Naive thymus-derived CD8-positive, alpha-beta T cell (primary cell): ENCODE measurements at regions not wholly inside any gene's neighbourhood (a gene's known extent, or its start where the extent isn't known, plus 50 kb on each side); places are given as distances from the start of the nearest gene placed in this dataset.
"Not testable (repeated sequence)": the region's sequence is repeated elsewhere in the genome, so short reads cannot be mapped to it uniquely, and the experiment has no call there.

Experiments used
- ATAC-seq, 2 donors: fragments of 150-1000 bp; cut with Tn5 transposase in 1 of 2; sonication (Bioruptor Pico), chemical (Tn5 transposase) in 1 of 2; 1 replicate in 1 of 2; 2 replicates in 1 of 2; pipeline ENCODE4 v1.10.0; 2021; ENCODE audit warnings: mild to moderate bottlenecking in 2 of 2, moderate library complexity in 2 of 2
- POLR2A ChIA-PET: fragments of 350-600 bp; sonication (Branson Sonifier 250); formaldehyde crosslinking; loops from one replicate; lab custom pipeline; 2021; ENCODE audit warnings: antibody characterized with exemption; lab: Charles Lee
- DNase-seq, 10 donors: peaks; one replicate each; pipeline versions ENCODE4 v3.0.0 to v3.0.0-alpha.2; 2020 to 2022
- H3K27ac Mint-ChIP-seq, 10 donors: one replicate each; pipeline ENCODE4 v1.8.0; 2020 to 2022; ENCODE audit warnings: mild to moderate bottlenecking in 10 of 10, mixed read lengths in 10 of 10, moderate library complexity in 4 of 10, inconsistent platforms in 1 of 10
- H3K27me3 Mint-ChIP-seq, 5 donors: one replicate each; pipeline ENCODE4 v1.8.0; 2021 to 2022; ENCODE audit warnings: mixed read lengths in 5 of 5
- H3K36me3 Mint-ChIP-seq, 3 donors: one replicate each; pipeline ENCODE4 v1.8.0; 2020 to 2022; ENCODE audit warnings: mixed read lengths in 3 of 3, mild to moderate bottlenecking in 2 of 3, inconsistent platforms in 1 of 3
- H3K4me1 Mint-ChIP-seq, 4 donors: one replicate each; pipeline ENCODE4 v1.8.0; 2021 to 2022; ENCODE audit warnings: mixed read lengths in 4 of 4
- H3K4me3 Mint-ChIP-seq, 10 donors: one replicate each; pipeline ENCODE4 v1.8.0; 2020 to 2022; ENCODE audit warnings: mild to moderate bottlenecking in 10 of 10, mixed read lengths in 10 of 10, moderate library complexity in 6 of 10, inconsistent platforms in 1 of 10
- H3K9me3 Mint-ChIP-seq, 9 donors: one replicate each; pipeline ENCODE4 v1.8.0; 2020 to 2022; ENCODE audit warnings: mixed read lengths in 9 of 9, mild to moderate bottlenecking in 3 of 9, inconsistent platforms in 1 of 9, moderate library complexity in 1 of 9

GRCh38 chr12:131357185-131357747, 353.6 kb upstream of the SFSWAP start:
- H3K27me3 Mint-ChIP-seq: peaks cover 5 to 51% (median 23%) of the 10 kb centered on the region in 5 donors
- DNase-seq: no peak
- H3K4me3 Mint-ChIP-seq: no peak overlapping the region
- H3K4me1 Mint-ChIP-seq: no peaks in the 10 kb centered on the region
- no peak overlapping the region for H3K27ac Mint-ChIP-seq
- no peaks in the 10 kb centered on the region for H3K36me3 Mint-ChIP-seq
- peaks cover 0 to 1% (median 0%) of the 10 kb centered on the region in 9 donors for H3K9me3 Mint-ChIP-seq
- ATAC-seq: no peak
- POLR2A ChIA-PET: no interaction called here

GRCh38 chr12:131357920-131358319, 353.0 kb upstream of the SFSWAP start:
- ATAC-seq (no peak), DNase-seq (no peak)
- peaks cover 2 to 46% (median 21%) of the 10 kb centered on the region in 5 donors for H3K27me3 Mint-ChIP-seq
- no peaks in the 10 kb centered on the region for H3K4me1 Mint-ChIP-seq
- H3K36me3 Mint-ChIP-seq: no peaks in the 10 kb centered on the region
- no peak overlapping the region for H3K27ac Mint-ChIP-seq
- peaks cover 0 to 1% (median 0%) of the 10 kb centered on the region in 9 donors for H3K9me3 Mint-ChIP-seq
- POLR2A ChIA-PET: no interaction called here
- no peak overlapping the region for H3K4me3 Mint-ChIP-seq

DNA sequence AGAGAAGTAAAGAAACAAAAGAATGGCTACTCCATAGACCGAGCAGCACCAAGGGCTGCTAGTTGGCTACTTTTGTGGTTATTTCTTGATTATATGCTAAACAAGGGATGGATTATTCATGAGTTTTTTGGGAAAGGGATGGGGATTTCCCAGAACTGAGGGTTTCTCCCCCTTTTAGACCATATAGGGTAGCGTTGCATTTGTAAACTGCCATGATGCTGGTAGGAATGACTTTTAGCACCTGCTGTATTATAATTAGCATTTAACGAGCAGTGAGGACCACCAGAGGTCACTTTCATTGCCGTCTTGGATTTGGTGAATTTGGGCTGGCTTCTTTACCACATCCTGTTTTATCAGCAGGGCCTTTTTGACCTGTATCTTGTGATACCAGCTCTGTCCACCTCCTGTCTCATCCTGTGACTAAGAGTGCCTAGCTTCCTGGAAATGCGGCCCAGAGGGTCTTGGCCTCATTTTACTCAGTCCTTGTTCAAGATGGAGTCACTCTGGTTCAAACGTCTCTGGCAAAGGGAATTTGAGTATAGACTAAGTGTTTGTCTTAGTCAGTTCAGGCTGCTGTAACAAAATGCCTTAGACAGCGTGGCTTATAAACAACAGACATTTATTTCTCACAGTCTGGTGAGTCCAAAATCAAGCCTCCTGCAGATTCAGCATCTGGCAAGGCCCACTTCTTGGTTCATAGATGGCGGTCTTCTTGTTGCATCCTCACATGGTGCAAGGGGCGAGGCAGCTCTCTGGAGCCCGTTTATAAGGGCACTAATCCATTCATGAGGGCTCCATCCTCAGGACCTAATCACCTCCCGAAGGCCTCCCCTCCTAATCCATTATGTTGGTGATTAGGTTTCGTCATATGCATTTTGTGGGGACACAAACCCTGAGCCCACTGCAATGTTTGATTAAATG, 348.3 kb upstream of the SFSWAP start:
- no peak for DNase-seq
- no peaks in the 10 kb centered on the region for H3K4me1 Mint-ChIP-seq
- ATAC-seq: no peak
- no peak overlapping the region for H3K4me3 Mint-ChIP-seq
- no peak overlapping the region for H3K27ac Mint-ChIP-seq
- H3K9me3 Mint-ChIP-seq: peaks cover 0 to 1% (median 0%) of the 10 kb centered on the region in 9 donors
- H3K36me3 Mint-ChIP-seq: no peaks in the 10 kb centered on the region
- H3K27me3 Mint-ChIP-seq: peaks cover 1 to 12% (median 6%) of the 10 kb centered on the region in 5 donors
- POLR2A ChIA-PET: no interaction called here

GRCh38 chr12:131363393-131363792, 347.5 kb upstream of the SFSWAP start:
- ATAC-seq (no peak), DNase-seq (peak in 1 of 10 donors; percentile 22)
- Mint-ChIP-seq H3K9me3 (peaks cover 0 to 1% (median 0%) of the 10 kb centered on the region in 9 donors), H3K27ac (no peak overlapping the region), H3K36me3 (no peaks in the 10 kb centered on the region), H3K4me1 (no peaks in the 10 kb centered on the region), H3K4me3 (no peak overlapping the region), H3K27me3 (peaks cover 1 to 6% (median 3%) of the 10 kb centered on the region in 5 donors)
- POLR2A ChIA-PET: no interaction called here

GRCh38 chr12:131363841-131364495, 346.9 kb upstream of the SFSWAP start:
- ATAC-seq (no peak), DNase-seq (no peak)
- Mint-ChIP-seq H3K36me3 (no peaks in the 10 kb centered on the region), H3K4me1 (no peaks in the 10 kb centered on the region), H3K27ac (no peak overlapping the region), H3K4me3 (no peak overlapping the region), H3K9me3 (peaks cover 0 to 1% (median 0%) of the 10 kb centered on the region in 9 donors), H3K27me3 (peaks cover 0 to 6% (median 1%) of the 10 kb centered on the region in 5 donors)
- POLR2A ChIA-PET: no interaction called here

DNA sequence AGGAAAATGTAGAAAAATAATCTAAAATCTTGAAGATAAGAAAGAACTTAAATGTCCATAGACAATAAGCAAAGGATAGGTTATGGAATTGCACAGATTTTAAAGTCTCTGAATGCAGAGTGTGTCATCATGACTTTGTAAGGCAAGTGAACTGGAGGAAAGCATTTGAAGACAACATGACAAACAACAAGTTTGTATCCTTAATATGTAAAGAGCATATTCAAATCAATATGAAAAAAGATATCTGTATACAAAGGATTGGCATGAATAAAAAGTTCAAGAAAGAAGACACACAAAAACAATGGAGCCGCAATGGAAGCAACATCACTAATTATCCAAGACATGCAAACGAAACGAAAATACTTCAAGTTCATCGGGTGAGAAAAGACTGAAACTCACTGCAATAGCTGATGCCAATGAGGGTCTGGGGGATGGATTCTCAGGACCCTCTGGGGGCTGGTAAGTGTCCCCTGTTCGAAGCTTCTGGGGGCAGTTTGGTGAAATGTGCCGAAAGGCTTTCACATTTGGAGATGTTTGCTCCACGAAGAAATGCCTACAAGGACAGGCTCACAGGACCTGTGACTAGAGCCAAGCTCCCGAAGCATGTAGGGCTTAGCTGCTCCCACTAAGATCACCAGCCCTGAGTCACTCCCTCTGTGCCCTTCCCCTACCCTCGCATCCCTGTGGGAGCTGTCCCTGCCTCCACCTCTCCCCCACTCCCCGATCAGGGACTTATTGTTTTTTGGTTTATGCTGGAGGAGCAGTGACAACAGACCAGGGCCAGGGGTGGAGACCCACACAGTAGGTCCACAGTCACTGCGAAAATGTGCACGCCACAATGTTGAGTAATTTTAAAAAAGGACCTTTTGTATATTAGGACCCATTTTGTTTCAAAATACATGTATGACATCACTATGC, 345.7 kb upstream of the SFSWAP start:
- Mint-ChIP-seq H3K27ac (peak overlapping the region in 1 of 10 donors; percentile 56), H3K36me3 (no peaks in the 10 kb centered on the region), H3K9me3 (peaks cover 0 to 1% (median 0%) of the 10 kb centered on the region in 9 donors), H3K4me1 (no peaks in the 10 kb centered on the region), H3K27me3 (peaks cover 0 to 6% (median 1%) of the 10 kb centered on the region in 5 donors), H3K4me3 (no peak overlapping the region)
- DNase-seq (no peak), ATAC-seq (no peak)
- POLR2A ChIA-PET: no interaction called here

DNA sequence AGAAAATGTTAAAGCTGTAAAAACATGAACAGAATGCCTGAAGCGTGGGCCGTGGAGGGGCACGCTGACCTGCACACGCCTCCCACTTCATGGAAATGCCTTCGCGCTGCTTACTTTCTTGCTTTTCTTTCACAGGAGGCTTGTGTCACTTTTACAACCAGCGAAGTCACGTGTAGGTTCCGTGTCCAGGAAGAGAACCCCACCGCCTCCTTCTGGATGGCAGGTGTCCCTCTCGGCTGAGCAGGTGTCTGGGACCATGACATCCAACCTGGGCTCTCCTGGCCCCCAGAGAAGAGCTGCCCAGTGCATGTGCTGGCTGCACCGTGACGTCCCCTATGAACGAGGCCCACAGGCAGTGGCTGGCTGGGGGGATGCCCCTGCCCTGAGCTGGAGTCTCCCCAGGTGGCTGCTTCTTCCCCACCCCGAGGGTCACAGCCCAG, 345.0 kb upstream of the SFSWAP start:
- ATAC-seq (no peak), DNase-seq (peak in 1 of 10 donors; percentile 63)
- Mint-ChIP-seq H3K4me1 (no peaks in the 10 kb centered on the region), H3K9me3 (peaks cover 0 to 1% (median 0%) of the 10 kb centered on the region in 9 donors), H3K27ac (peak overlapping the region in 1 of 10 donors; percentile 56), H3K36me3 (no peaks in the 10 kb centered on the region), H3K27me3 (peaks cover 0 to 6% (median 1%) of the 10 kb centered on the region in 5 donors), H3K4me3 (no peak overlapping the region)
- POLR2A ChIA-PET: no interaction called here

DNA sequence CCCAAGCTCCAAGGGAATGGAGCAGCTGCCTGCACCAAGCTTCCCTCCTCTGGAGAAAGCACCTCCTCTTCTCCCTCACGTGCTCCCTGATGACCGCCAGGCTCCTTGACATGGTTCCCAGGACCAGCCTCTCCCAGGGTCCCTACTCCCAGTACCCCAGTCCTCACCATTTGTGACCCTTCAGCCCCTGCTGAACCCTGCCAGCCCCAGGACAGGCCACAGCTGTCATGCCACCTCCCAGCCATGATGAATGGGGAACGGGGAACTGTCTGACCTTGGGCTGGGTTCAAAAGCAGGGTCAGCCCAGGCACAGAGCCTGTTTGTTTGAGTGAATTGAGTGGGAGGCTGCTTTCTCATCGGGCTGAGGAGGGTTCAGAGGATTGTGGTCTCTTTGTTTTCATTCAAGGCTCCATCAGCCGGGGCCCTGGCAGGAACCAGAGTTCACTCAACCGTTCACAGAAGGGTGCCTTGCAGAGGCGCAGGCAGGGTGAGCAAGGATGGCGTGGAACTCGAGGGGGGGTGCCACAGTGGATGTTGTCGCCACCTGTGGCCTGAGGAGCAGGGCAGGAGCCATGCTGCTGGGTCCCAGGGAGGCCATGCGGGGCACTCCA, 344.5 kb upstream of the SFSWAP start:
- H3K9me3 Mint-ChIP-seq: peaks cover 0 to 1% (median 0%) of the 10 kb centered on the region in 9 donors
- H3K4me1 Mint-ChIP-seq: no peaks in the 10 kb centered on the region
- POLR2A ChIA-PET: no interaction called here
- H3K36me3 Mint-ChIP-seq: no peaks in the 10 kb centered on the region
- no peak overlapping the region for H3K27ac Mint-ChIP-seq
- ATAC-seq: no peak
- peak in 1 of 10 donors; percentile 34 for DNase-seq
- H3K4me3 Mint-ChIP-seq: no peak overlapping the region
- peaks cover 0 to 6% (median 1%) of the 10 kb centered on the region in 5 donors for H3K27me3 Mint-ChIP-seq

DNA sequence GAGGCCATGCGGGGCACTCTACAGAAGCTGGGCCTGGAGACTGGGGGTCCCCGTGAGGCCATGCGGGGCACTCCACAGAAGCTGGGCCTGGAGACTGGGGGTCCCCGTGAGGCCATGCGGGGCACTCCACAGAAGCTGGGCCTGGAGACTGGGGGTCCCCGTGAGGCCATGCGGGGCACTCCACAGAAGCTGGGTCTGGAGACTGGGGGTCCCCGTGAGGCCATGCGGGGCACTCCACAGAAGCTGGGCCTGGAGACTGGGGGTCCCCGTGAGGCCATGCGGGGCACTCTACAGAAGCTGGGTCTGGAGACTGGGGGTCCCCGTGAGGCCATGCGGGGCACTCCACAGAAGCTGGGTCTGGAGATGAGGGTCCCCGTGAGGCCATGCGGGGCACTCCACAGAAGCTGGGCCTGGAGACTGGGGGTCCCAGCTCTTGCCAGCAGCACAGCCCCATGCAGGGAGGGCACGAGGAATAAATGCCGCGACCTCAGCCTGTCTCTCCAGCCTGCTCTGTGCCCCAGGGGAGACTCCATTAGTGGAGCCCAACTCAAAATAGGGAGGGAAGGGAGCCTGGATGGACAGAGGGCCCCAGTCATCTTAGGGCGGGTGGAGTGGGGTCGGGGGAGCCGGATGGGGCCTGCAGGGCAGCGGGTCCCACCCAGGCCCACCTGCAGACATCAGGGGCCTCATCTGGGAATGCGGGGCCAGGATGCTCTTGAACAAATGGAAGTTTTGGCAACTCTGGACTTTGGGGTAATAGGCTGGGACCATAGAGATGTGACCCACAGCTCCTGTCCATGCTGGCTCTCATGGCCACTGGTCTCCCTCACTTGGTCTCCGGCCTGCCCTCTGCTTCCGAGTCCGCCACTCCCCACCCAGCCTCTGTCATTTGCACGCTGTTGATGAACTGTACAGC, 343.6 kb upstream of the SFSWAP start:
- peak in 1 of 10 donors; percentile 27 for DNase-seq
- not testable (repeated sequence) for H3K4me3 Mint-ChIP-seq

GRCh38 chr12:131367983-131368667, 342.8 kb upstream of the SFSWAP start:
- Mint-ChIP-seq H3K27ac (no peak overlapping the region), H3K4me3 (no peak overlapping the region), H3K36me3 (no peaks in the 10 kb centered on the region), H3K27me3 (peaks cover 0 to 7% (median 0%) of the 10 kb centered on the region in 5 donors), H3K4me1 (no peaks in the 10 kb centered on the region), H3K9me3 (no peaks in the 10 kb centered on the region)
- ATAC-seq: no peak
- DNase-seq: peak in 1 of 10 donors; percentile 42
- POLR2A ChIA-PET: no interaction called here

More for the DNA sequence above, 343.6 kb upstream of the SFSWAP start:
- ATAC-seq, H3K27me3 Mint-ChIP-seq, H3K4me1 Mint-ChIP-seq, H3K27ac Mint-ChIP-seq, H3K9me3 Mint-ChIP-seq, H3K36me3 Mint-ChIP-seq, POLR2A ChIA-PET: not testable (repeated sequence)
